Brain pericyte (primary cell): ENCODE measurements at regions not wholly inside any gene's neighbourhood (a gene's known extent, or its start where the extent isn't known, plus 50 kb on each side); places are given as distances from the start of the nearest gene placed in this dataset.
"Not testable (repeated sequence)": the region's sequence is repeated elsewhere in the genome, so short reads cannot be mapped to it uniquely, and the experiment has no call there.

ENCODE experiments used
- DNase-seq: peaks from one replicate; pipeline ENCODE4 v3.0.0-alpha.2; 2012; ENCODE audit warnings: low read depth, low spot score

GRCh38 chr1:104019675-104020049, 270.0 kb downstream of the AMY1C start:
- peak; percentile 24 for DNase-seq

- DNase-seq: no peak
Observed at GRCh38 chr1:104028416-104029035, 278.8 kb downstream of the AMY1C start.

- no peak for DNase-seq
Observed at GRCh38 chr1:104029456-104029970, 279.8 kb downstream of the AMY1C start.

- no peak for DNase-seq
Observed at GRCh38 chr1:104056786-104057185, 307.1 kb downstream of the AMY1C start.

- not testable (repeated sequence) for DNase-seq
Observed at GRCh38 chr1:104057219-104057898, 307.7 kb downstream of the AMY1C start.

GRCh38 chr1:104061637-104062036, 311.9 kb downstream of the AMY1C start:
- not testable (repeated sequence) for DNase-seq

- DNase-seq: no peak
Observed at GRCh38 chr1:104064399-104064798, 314.7 kb downstream of the AMY1C start.

GRCh38 chr1:104072915-104073371, 323.2 kb downstream of the AMY1C start:
- no peak for DNase-seq

- DNase-seq: no peak
Observed at GRCh38 chr1:104073463-104073902, 323.8 kb downstream of the AMY1C start.

- DNase-seq: no peak
Observed at GRCh38 chr1:104082221-104082620, 332.5 kb downstream of the AMY1C start.

GRCh38 chr1:104084380-104084779, 334.7 kb downstream of the AMY1C start:
- no peak for DNase-seq

GRCh38 chr1:104092698-104093097, 343.0 kb downstream of the AMY1C start:
- DNase-seq: no peak

- DNase-seq: no peak
Observed at GRCh38 chr1:104098837-104099236, 349.1 kb downstream of the AMY1C start.

GRCh38 chr1:104100115-104100514, 350.4 kb downstream of the AMY1C start:
- no peak for DNase-seq

GRCh38 chr1:104105465-104105864, 355.8 kb downstream of the AMY1C start:
- no peak for DNase-seq

GRCh38 chr1:104120525-104120924, 370.8 kb downstream of the AMY1C start:
- no peak for DNase-seq

GRCh38 chr1:104121271-104121670, 371.6 kb downstream of the AMY1C start:
- no peak for DNase-seq

- no peak for DNase-seq
Observed at GRCh38 chr1:104125266-104125665, 375.6 kb downstream of the AMY1C start.

GRCh38 chr1:104125970-104126369, 376.3 kb downstream of the AMY1C start:
- no peak for DNase-seq

GRCh38 chr1:104132382-104132973, 382.8 kb downstream of the AMY1C start:
- no peak for DNase-seq

GRCh38 chr1:104135036-104135435, 385.3 kb downstream of the AMY1C start:
- not testable (repeated sequence) for DNase-seq

- no peak for DNase-seq
Observed at GRCh38 chr1:104136621-104137020, 386.9 kb downstream of the AMY1C start.

- no peak for DNase-seq
Observed at GRCh38 chr1:104156738-104157137, 407.0 kb downstream of the AMY1C start.
